ENCODE measurements at regions not wholly inside any gene's neighbourhood (a gene's known extent, or its start where the extent isn't known, plus 50 kb on each side); places are given as distances from the start of the nearest gene placed in this dataset.

GRCh38 chr1:72662918-72663317 is 380.6 kb upstream of the NEGR1 start:
- Histone ChIP-seq H3K36me3 (ENCODE audit: insufficient read depth, low read length) (no peaks in the 10 kb centered on the region), H3K4me1 (ENCODE audit: insufficient read depth, low read length) (no peaks in the 10 kb centered on the region), H2AFZ (ENCODE audit: low read depth, low read length) (no peak overlapping the region), H3K27ac (ENCODE audit: low read length) (no peak overlapping the region), H3K27me3 (ENCODE audit: insufficient read depth, low read length, poor library complexity) (no peaks in the 10 kb centered on the region), H4K20me1 (ENCODE audit: insufficient read depth, low read length) (no peaks in the 10 kb centered on the region), H3K9ac (ENCODE audit: low read depth, low read length) (no peak overlapping the region), H3K4me3 (ENCODE audit: low read depth in 1 of 2, low read length in 2 of 2) (no peak overlapping the region), H3K4me2 (ENCODE audit: insufficient read depth, low read length) (no peak overlapping the region), H3K79me2 (ENCODE audit: insufficient read depth, low read length) (no peaks in the 10 kb centered on the region), H3K9me3 (ENCODE audit: insufficient read depth, low read length, severe bottlenecking) (no peaks in the 10 kb centered on the region)
- DNase-seq (no peak), ATAC-seq (ENCODE audit: insufficient read depth, low read depth) (no peak)
- TF ChIP-seq CTCF (IDR thresholded peaks at IDR 0.05; ENCODE audit: borderline replicate concordance, extremely low read depth, low read length, poor library complexity, severe bottlenecking) = no peak
- TF ChIP-seq EZH2 (IDR thresholded peaks at IDR 0.05; ENCODE audit: borderline replicate concordance, low read depth, low read length, severe bottlenecking) = no peak

GRCh38 chr1:72650843-72651435 is 368.6 kb upstream of the NEGR1 start:
- no peak overlapping the region for H3K4me2 ChIP-seq (ENCODE audit: insufficient read depth, low read length)
- no peak for ATAC-seq (ENCODE audit: insufficient read depth, low read depth)

GRCh38 chr1:72649991-72650390 is 367.7 kb upstream of the NEGR1 start:
- no peak overlapping the region for H3K4me2 ChIP-seq (ENCODE audit: insufficient read depth, low read length)
- no peak for TF ChIP-seq CTCF (IDR thresholded peaks at IDR 0.05; ENCODE audit: borderline replicate concordance, extremely low read depth, low read length, poor library complexity, severe bottlenecking)
- TF ChIP-seq EZH2 (IDR thresholded peaks at IDR 0.05; ENCODE audit: borderline replicate concordance, low read depth, low read length, severe bottlenecking) = no peak
- ATAC-seq (ENCODE audit: insufficient read depth, low read depth) (no peak), DNase-seq (no peak)
- no peaks in the 10 kb centered on the region for H3K36me3 ChIP-seq (ENCODE audit: insufficient read depth, low read length)
- no peaks in the 10 kb centered on the region for H3K4me1 ChIP-seq (ENCODE audit: insufficient read depth, low read length)
- no peaks in the 10 kb centered on the region for H4K20me1 ChIP-seq (ENCODE audit: insufficient read depth, low read length)
- no peak overlapping the region for H2AFZ ChIP-seq (ENCODE audit: low read depth, low read length)
- no peaks in the 10 kb centered on the region for H3K9me3 ChIP-seq (ENCODE audit: insufficient read depth, low read length, severe bottlenecking)
- H3K4me3 ChIP-seq (ENCODE audit: low read depth in 1 of 2, low read length in 2 of 2) = no peak overlapping the region
- H3K27me3 ChIP-seq (ENCODE audit: insufficient read depth, low read length, poor library complexity) = no peaks in the 10 kb centered on the region
- H3K79me2 ChIP-seq (ENCODE audit: insufficient read depth, low read length) = no peaks in the 10 kb centered on the region
- no peak overlapping the region for H3K27ac ChIP-seq (ENCODE audit: low read length)
- H3K9ac ChIP-seq (ENCODE audit: low read depth, low read length) = no peak overlapping the region

More at GRCh38 chr1:72650843-72651435, 368.6 kb upstream of the NEGR1 start:
- H3K27ac ChIP-seq (ENCODE audit: low read length) = no peak overlapping the region
- no peak for TF ChIP-seq CTCF (IDR thresholded peaks at IDR 0.05; ENCODE audit: borderline replicate concordance, extremely low read depth, low read length, poor library complexity, severe bottlenecking)
- no peak for TF ChIP-seq EZH2 (IDR thresholded peaks at IDR 0.05; ENCODE audit: borderline replicate concordance, low read depth, low read length, severe bottlenecking)
- H3K9ac ChIP-seq (ENCODE audit: low read depth, low read length) = no peak overlapping the region
- H3K4me1 ChIP-seq (ENCODE audit: insufficient read depth, low read length) = no peaks in the 10 kb centered on the region
- H4K20me1 ChIP-seq (ENCODE audit: insufficient read depth, low read length) = no peaks in the 10 kb centered on the region
- no peaks in the 10 kb centered on the region for H3K9me3 ChIP-seq (ENCODE audit: insufficient read depth, low read length, severe bottlenecking)
- no peak overlapping the region for H2AFZ ChIP-seq (ENCODE audit: low read depth, low read length)
- H3K27me3 ChIP-seq (ENCODE audit: insufficient read depth, low read length, poor library complexity) = no peaks in the 10 kb centered on the region
- H3K79me2 ChIP-seq (ENCODE audit: insufficient read depth, low read length) = no peaks in the 10 kb centered on the region
- no peak overlapping the region for H3K4me3 ChIP-seq (ENCODE audit: low read depth in 1 of 2, low read length in 2 of 2)
- no peaks in the 10 kb centered on the region for H3K36me3 ChIP-seq (ENCODE audit: insufficient read depth, low read length)
- DNase-seq = no peak
